MM.1S (cell line): ENCODE measurements at regions not wholly inside any gene's neighbourhood (a gene's known extent, or its start where the extent isn't known, plus 50 kb on each side); places are given as distances from the start of the nearest gene placed in this dataset.

ENCODE experiments used
- DNase-seq: peaks from one replicate; pipeline ENCODE4 v3.0.0-alpha.2; 2015
- H2AFZ ChIP-seq: fragments of 300-600 bp; sonication (generic); 2 replicates; pipeline ENCODE4 v1.6.0; 2016; ENCODE audit warnings: antibody characterized with exemption, low read length
- H3F3A ChIP-seq: fragments of 300-600 bp; sonication (generic); 2 replicates; pipeline ENCODE4 v1.6.1; 2016; ENCODE audit warnings: mild to moderate bottlenecking, antibody characterized with exemption, low read length, moderate library complexity, mixed read lengths; ENCODE audit not compliant: insufficient read depth
- H3K27ac ChIP-seq: fragments of 300-600 bp; sonication (generic); 2 replicates; pipeline ENCODE4 v1.5.1; 2016; ENCODE audit warnings: mild to moderate bottlenecking, low read length
- H3K27me3 ChIP-seq: fragments of 300-600 bp; sonication (generic); replicated peaks from 2 replicates; pipeline ENCODE4 v1.6.0; 2016; ENCODE audit warnings: low read length; ENCODE audit not compliant: insufficient read depth
- H3K36me3 ChIP-seq: fragments of 300-600 bp; sonication (generic); replicated peaks from 2 replicates; pipeline ENCODE4 v1.6.1; 2016; ENCODE audit warnings: mild to moderate bottlenecking, low read length, mixed read lengths; ENCODE audit not compliant: insufficient read depth
- H3K4me1 ChIP-seq: fragments of 300-600 bp; sonication (generic); 2 replicates; pipeline ENCODE4 v1.6.1; 2016; ENCODE audit warnings: low read length, mixed read lengths
- H3K4me2 ChIP-seq: fragments of 300-600 bp; sonication (generic); 2 replicates; pipeline ENCODE4 v1.6.0; 2016; ENCODE audit warnings: low read depth, low read length
- H3K4me3 ChIP-seq: fragments of 300-600 bp; sonication (generic); 2 replicates; pipeline ENCODE4 v1.5.1; 2016; ENCODE audit warnings: low read length, mixed read lengths
- H3K79me2 ChIP-seq: fragments of 300-600 bp; sonication (generic); 2 replicates; pipeline ENCODE4 v1.6.1; 2016; ENCODE audit warnings: mixed run types, low read length, mixed read lengths
- H3K9ac ChIP-seq: fragments of 300-600 bp; sonication (generic); 2 replicates; pipeline ENCODE4 v1.6.1; 2016; ENCODE audit warnings: low read length, mixed read lengths
- H3K9me2 ChIP-seq: fragments of 300-600 bp; sonication (generic); replicated peaks from 2 replicates; pipeline ENCODE4 v1.6.1; 2016; ENCODE audit warnings: mild to moderate bottlenecking, low read length, mixed read lengths; ENCODE audit not compliant: insufficient read depth
- H3K9me3 ChIP-seq: fragments of 300-600 bp; sonication (generic); replicated peaks from 2 replicates; pipeline ENCODE4 v1.6.1; 2016; ENCODE audit warnings: mild to moderate bottlenecking, low read length, mixed read lengths; ENCODE audit not compliant: insufficient read depth
- H4K20me1 ChIP-seq: fragments of 300-600 bp; sonication (generic); 2 replicates; pipeline ENCODE4 v1.6.1; 2016; ENCODE audit warnings: mild to moderate bottlenecking, low read length, moderate library complexity, mixed read lengths; ENCODE audit not compliant: insufficient read depth
- CTCF ChIP-seq: fragments of 300-600 bp; sonication (generic); IDR thresholded peaks from 2 replicates; pipeline ENCODE4 v1.5.1; 2016; ENCODE audit warnings: antibody characterized with exemption, low read length, mixed read lengths
- EZH2 ChIP-seq: fragments of 300-600 bp; sonication (generic); optimal IDR thresholded peaks from 2 replicates; pipeline ENCODE3; 2017; ENCODE audit warnings: low read depth, mild to moderate bottlenecking, antibody characterized with exemption, low read length, mixed read lengths
- EZH2phosphoT487 ChIP-seq: fragments of 300-600 bp; sonication (generic); IDR thresholded peaks from 2 replicates; pipeline ENCODE4 v1.6.1; 2018; ENCODE audit warnings: antibody characterized with exemption, low read length

GRCh38 chr13:22074403-22074802 lies 403.5 kb downstream of the FGF9 start:
- Histone ChIP-seq H3F3A (no peaks in the 10 kb centered on the region), H2AFZ (no peak overlapping the region)
- no peak for TF ChIP-seq EZH2
- no peak for TF ChIP-seq CTCF
- no peak for TF ChIP-seq EZH2phosphoT487

GRCh38 chr13:22076658-22077057 lies 405.8 kb downstream of the FGF9 start:
- TF ChIP-seq EZH2 = no peak
- no peak for TF ChIP-seq EZH2phosphoT487
- TF ChIP-seq CTCF = no peak
- Histone ChIP-seq H3K9me2 (no peaks in the 10 kb centered on the region), H3K4me2 (no peak overlapping the region), H3F3A (no peaks in the 10 kb centered on the region), H3K27ac (no peak overlapping the region), H3K4me3 (no peak overlapping the region), H4K20me1 (no peaks in the 10 kb centered on the region), H3K27me3 (no peaks in the 10 kb centered on the region), H3K79me2 (no peaks in the 10 kb centered on the region), H3K36me3 (no peaks in the 10 kb centered on the region), H3K9me3 (no peaks in the 10 kb centered on the region), H2AFZ (no peak overlapping the region), H3K9ac (no peak overlapping the region), H3K4me1 (no peaks in the 10 kb centered on the region)
- no peak for DNase-seq

More at GRCh38 chr13:22074403-22074802, 403.5 kb downstream of the FGF9 start:
- Histone ChIP-seq H3K9ac (no peak overlapping the region), H3K4me1 (no peaks in the 10 kb centered on the region), H3K27ac (no peak overlapping the region), H3K4me3 (no peak overlapping the region), H3K9me3 (no peaks in the 10 kb centered on the region), H3K27me3 (no peaks in the 10 kb centered on the region), H3K4me2 (no peak overlapping the region), H3K79me2 (no peaks in the 10 kb centered on the region), H3K9me2 (no peaks in the 10 kb centered on the region), H4K20me1 (no peaks in the 10 kb centered on the region), H3K36me3 (no peaks in the 10 kb centered on the region)
- no peak for DNase-seq

GRCh38 chr13:22077205-22077683 lies 406.4 kb downstream of the FGF9 start:
- no peaks in the 10 kb centered on the region for H3K36me3 ChIP-seq
- no peak for DNase-seq
- H3K27me3 ChIP-seq = no peaks in the 10 kb centered on the region
- no peaks in the 10 kb centered on the region for H3K9me3 ChIP-seq
- H3K9ac ChIP-seq = no peak overlapping the region
- H4K20me1 ChIP-seq = no peaks in the 10 kb centered on the region
- no peaks in the 10 kb centered on the region for H3K9me2 ChIP-seq
- no peaks in the 10 kb centered on the region for H3F3A ChIP-seq
- H3K27ac ChIP-seq = no peak overlapping the region
- TF ChIP-seq EZH2phosphoT487 = no peak
- TF ChIP-seq CTCF = no peak
- TF ChIP-seq EZH2 = no peak
- no peak overlapping the region for H3K4me3 ChIP-seq
- H2AFZ ChIP-seq = no peak overlapping the region
- H3K4me2 ChIP-seq = no peak overlapping the region
- no peaks in the 10 kb centered on the region for H3K79me2 ChIP-seq
- no peaks in the 10 kb centered on the region for H3K4me1 ChIP-seq
